ENCODE measurements at regions not wholly inside any gene's neighbourhood (a gene's known extent, or its start where the extent isn't known, plus 50 kb on each side); places are given as distances from the start of the nearest gene placed in this dataset.

DNA sequence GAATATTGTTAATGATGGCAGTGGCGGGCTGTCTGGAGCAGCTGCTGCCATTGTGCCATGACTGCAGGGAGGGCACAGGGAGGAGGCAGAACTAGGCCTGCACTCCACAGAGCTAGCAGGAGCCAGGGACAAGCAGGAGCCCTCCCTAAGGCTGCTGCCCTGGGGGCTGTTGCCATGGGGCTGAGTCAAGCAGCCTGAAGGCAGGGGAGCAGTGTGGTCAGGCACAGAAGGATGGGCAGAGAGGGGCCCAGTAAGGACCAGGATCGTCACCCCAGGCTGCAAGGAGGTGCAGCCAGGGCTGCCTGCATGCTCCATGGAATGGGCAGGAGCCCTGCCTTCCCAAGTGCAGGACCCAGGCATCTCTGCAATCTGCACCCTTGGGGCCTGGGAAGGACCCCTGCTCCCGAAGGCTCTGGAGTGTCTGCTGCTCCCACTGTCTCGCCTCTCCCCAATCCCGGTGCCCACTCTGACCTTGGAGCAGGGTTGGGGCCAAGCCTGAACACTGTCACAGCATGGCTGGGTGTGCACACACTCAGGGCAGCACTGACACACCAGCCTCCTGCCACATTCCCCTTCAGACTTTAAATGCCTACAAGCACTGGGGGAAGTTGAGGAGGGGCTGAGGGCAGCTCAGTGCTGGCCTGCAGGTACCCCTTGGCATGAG is 98.3 kb upstream of the GALNTL6 start:
- Mint-ChIP-seq H3K4me1 (ENCODE audit: low read depth) (no peaks in the 10 kb centered on the region), H3K9me3 (peaks cover 18% of the 10 kb centered on the region; the same call in 1 of the 2 replicates), H3K4me3 (no peak overlapping the region), H3K27me3 (ENCODE audit: insufficient read depth) (no peaks in the 10 kb centered on the region), H3K27ac (no peak overlapping the region), H3K36me3 (ENCODE audit: low read depth) (no peaks in the 10 kb centered on the region)
- TF ChIP-seq, protein P1, sequence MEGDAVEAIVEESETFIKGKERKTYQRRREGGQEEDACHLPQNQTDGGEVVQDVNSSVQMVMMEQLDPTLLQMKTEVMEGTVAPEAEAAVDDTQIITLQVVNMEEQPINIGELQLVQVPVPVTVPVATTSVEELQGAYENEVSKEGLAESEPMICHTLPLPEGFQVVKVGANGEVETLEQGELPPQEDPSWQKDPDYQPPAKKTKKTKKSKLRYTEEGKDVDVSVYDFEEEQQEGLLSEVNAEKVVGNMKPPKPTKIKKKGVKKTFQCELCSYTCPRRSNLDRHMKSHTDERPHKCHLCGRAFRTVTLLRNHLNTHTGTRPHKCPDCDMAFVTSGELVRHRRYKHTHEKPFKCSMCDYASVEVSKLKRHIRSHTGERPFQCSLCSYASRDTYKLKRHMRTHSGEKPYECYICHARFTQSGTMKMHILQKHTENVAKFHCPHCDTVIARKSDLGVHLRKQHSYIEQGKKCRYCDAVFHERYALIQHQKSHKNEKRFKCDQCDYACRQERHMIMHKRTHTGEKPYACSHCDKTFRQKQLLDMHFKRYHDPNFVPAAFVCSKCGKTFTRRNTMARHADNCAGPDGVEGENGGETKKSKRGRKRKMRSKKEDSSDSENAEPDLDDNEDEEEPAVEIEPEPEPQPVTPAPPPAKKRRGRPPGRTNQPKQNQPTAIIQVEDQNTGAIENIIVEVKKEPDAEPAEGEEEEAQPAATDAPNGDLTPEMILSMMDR (IDR thresholded peaks at IDR 0.05), result no peak
- no peak for DNase-seq

DNA sequence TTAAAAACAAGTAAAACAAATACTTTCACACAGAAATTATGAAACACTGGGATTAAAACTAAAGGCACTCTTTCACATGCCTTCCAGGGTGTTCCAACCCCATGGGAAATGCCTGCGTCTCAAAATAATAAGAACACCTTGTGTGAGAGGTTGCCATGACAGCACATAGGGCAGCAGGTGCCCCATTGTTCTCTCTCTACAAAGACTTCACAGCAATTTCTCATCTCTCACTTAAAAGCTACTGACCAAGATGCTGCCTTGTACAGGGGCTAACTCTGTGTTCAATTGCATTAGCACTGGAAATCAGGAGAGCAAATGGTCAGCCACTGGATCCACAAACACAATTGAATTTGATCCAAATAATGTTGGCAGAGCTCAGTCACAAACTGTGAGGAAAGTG is 102.5 kb upstream of the GALNTL6 start:
- DNase-seq, result no peak
- H3K27ac Mint-ChIP-seq, result no peak overlapping the region
- no peak overlapping the region for H3K4me3 Mint-ChIP-seq
- no peaks in the 10 kb centered on the region for H3K27me3 Mint-ChIP-seq (ENCODE audit: insufficient read depth)
- peaks cover 6% of the 10 kb centered on the region; the same call in 1 of the 2 replicates for H3K9me3 Mint-ChIP-seq
- TF ChIP-seq, protein P1 (IDR thresholded peaks at IDR 0.05), result no peak
- H3K4me1 Mint-ChIP-seq (ENCODE audit: low read depth), result no peaks in the 10 kb centered on the region
- H3K36me3 Mint-ChIP-seq (ENCODE audit: low read depth), result no peaks in the 10 kb centered on the region

- H3K27me3 Mint-ChIP-seq (ENCODE audit: insufficient read depth), result no peaks in the 10 kb centered on the region
- TF ChIP-seq, protein P1 (IDR thresholded peaks at IDR 0.05), result no peak
- peaks cover 40% of the 10 kb centered on the region for H3K9me3 Mint-ChIP-seq
- no peak for DNase-seq
- no peak overlapping the region for H3K27ac Mint-ChIP-seq
- no peak overlapping the region for H3K4me3 Mint-ChIP-seq
- H3K36me3 Mint-ChIP-seq (ENCODE audit: low read depth), result no peaks in the 10 kb centered on the region
- no peaks in the 10 kb centered on the region for H3K4me1 Mint-ChIP-seq (ENCODE audit: low read depth)
Observed at GRCh38 chr4:171676555-171677215, 136.5 kb upstream of the GALNTL6 start.

DNA sequence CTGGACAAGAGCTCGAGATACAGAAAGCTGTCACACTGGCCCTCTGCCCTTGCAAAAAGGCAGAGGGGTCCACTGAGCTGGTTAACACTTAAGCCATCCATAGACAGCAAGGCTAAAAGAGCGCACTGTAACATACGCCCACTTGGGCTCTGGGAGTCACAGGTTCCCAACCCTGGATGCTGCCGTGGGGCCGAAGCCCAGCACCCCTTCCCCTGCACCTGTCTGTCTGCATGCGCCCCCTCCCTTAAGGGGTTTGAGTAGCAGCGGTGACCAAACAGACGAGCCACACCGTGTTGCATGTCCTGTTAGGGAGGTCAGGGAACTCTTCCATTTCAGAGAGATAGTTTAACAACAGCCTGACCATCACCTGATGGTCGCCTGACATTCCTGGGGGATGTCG is 138.4 kb upstream of the GALNTL6 start:
- H3K27ac Mint-ChIP-seq, result no peak overlapping the region
- H3K36me3 Mint-ChIP-seq (ENCODE audit: low read depth), result no peaks in the 10 kb centered on the region
- TF ChIP-seq, protein P1 (IDR thresholded peaks at IDR 0.05), result no peak
- no peaks in the 10 kb centered on the region for H3K4me1 Mint-ChIP-seq (ENCODE audit: low read depth)
- H3K9me3 Mint-ChIP-seq, result peaks cover 33% of the 10 kb centered on the region
- no peaks in the 10 kb centered on the region for H3K27me3 Mint-ChIP-seq (ENCODE audit: insufficient read depth)
- no peak for DNase-seq
- H3K4me3 Mint-ChIP-seq, result no peak overlapping the region

GRCh38 chr4:171668403-171668802 is 144.8 kb upstream of the GALNTL6 start:
- Mint-ChIP-seq H3K27me3 (ENCODE audit: insufficient read depth) (no peaks in the 10 kb centered on the region; the same call in 1 of the 2 replicates), H3K4me3 (no peak overlapping the region), H3K4me1 (ENCODE audit: low read depth) (no peaks in the 10 kb centered on the region), H3K9me3 (peaks cover 19% of the 10 kb centered on the region), H3K36me3 (ENCODE audit: low read depth) (no peaks in the 10 kb centered on the region), H3K27ac (no peak overlapping the region)
- TF ChIP-seq, protein P1 (IDR thresholded peaks at IDR 0.05), result no peak
- DNase-seq, result no peak

All from HFFc6 (cell line).